OCI-LY3 (cell line): ENCODE measurements at regions not wholly inside any gene's neighbourhood (a gene's known extent, or its start where the extent isn't known, plus 50 kb on each side); places are given as distances from the start of the nearest gene placed in this dataset.

Experiments used
- H2AFZ ChIP-seq: fragments of 200-600, 300-600 bp; shearing (Covaris generic); 2 replicates; pipeline ENCODE4 v1.6.0; 2014; ENCODE audit warnings: antibody characterized with exemption, low read depth, low read length
- H3K27ac ChIP-seq: fragments of 200-600, 300-600 bp; sonication (generic); 2 replicates; pipeline ENCODE4 v1.5.1; 2014; ENCODE audit warnings: mild to moderate bottlenecking, low read length, moderate library complexity, mixed read lengths
- H3K27me3 ChIP-seq: fragments of 200-600, 300-600 bp; sonication (generic); 2 replicates; pipeline ENCODE4 v1.6.1; 2014; ENCODE audit warnings: low read depth, low read length, mixed read lengths
- H3K36me3 ChIP-seq: fragments of 200-600, 300-600 bp; sonication (generic); replicated peaks from 2 replicates; pipeline ENCODE3; 2014; ENCODE audit warnings: low read depth, low read length, mixed read lengths
- H3K4me1 ChIP-seq: fragments of 300-600, 200-600 bp; sonication (generic); 2 replicates; pipeline ENCODE4 v1.6.1; 2014; ENCODE audit warnings: low read length, mixed read lengths
- H3K4me2 ChIP-seq: fragments of 200-600, 300-600 bp; sonication (generic); 2 replicates; pipeline ENCODE4 v1.6.1; 2014; ENCODE audit warnings: low read length, mixed read lengths
- H3K4me3 ChIP-seq: fragments of 300-600, 200-600 bp; sonication (generic); 2 replicates; pipeline ENCODE4 v1.5.1; 2014; ENCODE audit warnings: antibody characterized with exemption, mild to moderate bottlenecking, low read length, moderate library complexity
- H3K79me2 ChIP-seq: fragments of 300-600, 200-600 bp; shearing (Covaris generic); 2 replicates; pipeline ENCODE4 v1.6.1; 2014; ENCODE audit warnings: mild to moderate bottlenecking, low read length, mixed read lengths
- H3K9ac ChIP-seq: fragments of 300-600, 200-600 bp; shearing (Covaris generic); 2 replicates; pipeline ENCODE4 v1.6.0; 2014; ENCODE audit warnings: mild to moderate bottlenecking, low read length, moderate library complexity
- H3K9me3 ChIP-seq: fragments of 200-600, 300-600 bp; shearing (Covaris generic); 2 replicates; pipeline ENCODE4 v1.6.1; 2014; ENCODE audit warnings: low read length, mixed read lengths; ENCODE audit not compliant: insufficient read depth
- H4K20me1 ChIP-seq: fragments of 200-600, 300-600 bp; sonication (generic); 2 replicates; pipeline ENCODE4 v1.6.1; 2016; ENCODE audit warnings: low read length, mixed read lengths; ENCODE audit not compliant: insufficient read depth
- EZH2phosphoT487 ChIP-seq: fragments of 200-600 bp; shearing (Covaris generic); IDR thresholded peaks from 2 replicates; pipeline ENCODE4 v1.6.1; 2018; ENCODE audit warnings: antibody characterized with exemption, mixed run types, low read depth
- TF ChIP-seq, protein P1 (sequence below): fragments of 200-600, 300-600 bp; sonication (generic); IDR thresholded peaks from 2 replicates; pipeline ENCODE4 v1.5.1; 2014; ENCODE audit warnings: antibody characterized with exemption, low read length, low read depth

DNA sequence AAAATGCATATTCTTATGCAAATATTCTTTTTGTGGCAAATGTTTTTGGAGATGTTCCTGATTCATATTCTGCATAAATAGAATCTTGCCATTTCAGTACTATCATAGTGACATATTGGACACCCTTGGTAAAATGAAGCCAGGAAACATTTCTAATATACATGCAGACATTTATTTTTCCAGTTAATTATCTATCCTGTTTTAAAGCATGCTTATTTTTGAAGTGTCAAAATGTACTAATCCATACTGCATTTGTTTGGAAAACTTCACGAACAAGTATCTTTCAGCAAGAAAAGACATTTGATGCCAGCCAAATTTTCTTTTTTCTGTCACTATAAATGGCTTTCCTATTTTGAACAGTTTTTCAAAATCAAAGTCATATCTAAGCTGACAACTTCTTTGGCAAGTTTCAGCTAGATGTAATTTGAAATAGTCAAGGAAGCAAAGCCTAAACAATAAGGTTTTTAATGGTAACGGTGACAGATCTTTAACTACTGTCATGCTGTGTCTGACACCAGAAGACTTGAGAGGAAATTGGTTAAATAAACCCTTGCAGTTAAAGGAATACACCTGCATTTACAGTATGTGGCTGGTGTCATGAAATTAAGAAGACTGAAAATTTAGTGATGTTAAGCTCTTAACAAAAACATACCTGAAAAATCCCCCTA is 284.3 kb downstream of the TLE1 start:
- TF ChIP-seq, protein P1, sequence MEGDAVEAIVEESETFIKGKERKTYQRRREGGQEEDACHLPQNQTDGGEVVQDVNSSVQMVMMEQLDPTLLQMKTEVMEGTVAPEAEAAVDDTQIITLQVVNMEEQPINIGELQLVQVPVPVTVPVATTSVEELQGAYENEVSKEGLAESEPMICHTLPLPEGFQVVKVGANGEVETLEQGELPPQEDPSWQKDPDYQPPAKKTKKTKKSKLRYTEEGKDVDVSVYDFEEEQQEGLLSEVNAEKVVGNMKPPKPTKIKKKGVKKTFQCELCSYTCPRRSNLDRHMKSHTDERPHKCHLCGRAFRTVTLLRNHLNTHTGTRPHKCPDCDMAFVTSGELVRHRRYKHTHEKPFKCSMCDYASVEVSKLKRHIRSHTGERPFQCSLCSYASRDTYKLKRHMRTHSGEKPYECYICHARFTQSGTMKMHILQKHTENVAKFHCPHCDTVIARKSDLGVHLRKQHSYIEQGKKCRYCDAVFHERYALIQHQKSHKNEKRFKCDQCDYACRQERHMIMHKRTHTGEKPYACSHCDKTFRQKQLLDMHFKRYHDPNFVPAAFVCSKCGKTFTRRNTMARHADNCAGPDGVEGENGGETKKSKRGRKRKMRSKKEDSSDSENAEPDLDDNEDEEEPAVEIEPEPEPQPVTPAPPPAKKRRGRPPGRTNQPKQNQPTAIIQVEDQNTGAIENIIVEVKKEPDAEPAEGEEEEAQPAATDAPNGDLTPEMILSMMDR, result no peak
- no peak for TF ChIP-seq EZH2phosphoT487

DNA sequence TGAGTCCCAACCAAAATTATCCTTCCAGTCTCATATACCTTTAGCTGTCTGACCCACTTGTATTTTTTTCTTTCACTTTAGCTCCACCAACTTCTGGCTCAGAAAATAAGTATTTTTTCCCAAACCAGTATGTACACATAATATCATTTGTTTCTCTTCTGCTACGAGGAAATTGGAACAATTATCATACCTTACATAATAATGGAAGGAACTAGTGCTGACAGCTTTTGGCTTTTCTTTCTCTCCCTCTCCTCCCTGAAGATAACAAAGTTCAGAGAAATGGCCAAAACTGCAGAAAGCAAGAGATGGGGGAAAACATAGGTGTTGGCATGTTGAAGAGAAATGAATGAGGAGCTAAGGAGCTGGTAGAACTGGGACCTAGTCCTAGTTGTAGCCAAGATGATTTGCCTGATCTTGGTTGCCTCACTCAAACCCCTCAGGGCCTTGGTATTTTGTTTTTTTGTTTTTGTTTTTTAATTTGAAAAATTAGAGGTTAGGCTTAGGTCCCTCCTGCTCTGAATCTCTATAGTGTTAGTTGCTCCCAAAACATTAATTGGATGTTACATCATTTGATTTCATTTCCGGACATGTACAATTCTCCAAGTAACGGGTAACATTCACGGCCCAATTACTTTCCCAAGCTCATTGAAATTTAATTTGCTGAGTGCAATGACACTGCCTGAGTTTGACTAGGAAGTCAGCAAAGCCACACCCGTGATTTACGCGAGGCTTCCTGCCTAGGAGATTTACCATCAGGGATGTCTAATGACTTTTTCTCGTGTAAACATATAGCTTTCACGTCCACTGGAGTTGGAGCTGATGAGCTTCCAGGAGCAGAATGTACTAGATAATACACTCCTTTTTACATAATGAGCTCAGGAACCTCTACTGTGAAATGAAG is 291.6 kb downstream of the TLE1 start:
- Histone ChIP-seq H3K9me3 (no peaks in the 10 kb centered on the region), H3K27me3 (no peaks in the 10 kb centered on the region), H3K4me1 (no peaks in the 10 kb centered on the region), H3K9ac (no peak overlapping the region), H3K4me3 (no peak overlapping the region), H2AFZ (no peak overlapping the region), H3K27ac (no peak overlapping the region), H3K4me2 (no peak overlapping the region), H3K36me3 (no peaks in the 10 kb centered on the region), H4K20me1 (no peaks in the 10 kb centered on the region), H3K79me2 (no peaks in the 10 kb centered on the region)
- no peak for TF ChIP-seq EZH2phosphoT487
- TF ChIP-seq, protein P1, result no peak

More for the DNA sequence above, 284.3 kb downstream of the TLE1 start:
- H3K4me2 ChIP-seq, result no peak overlapping the region
- H3K4me3 ChIP-seq, result no peak overlapping the region
- no peak overlapping the region for H3K27ac ChIP-seq
- no peaks in the 10 kb centered on the region for H4K20me1 ChIP-seq
- H3K79me2 ChIP-seq, result no peaks in the 10 kb centered on the region
- no peak overlapping the region for H3K9ac ChIP-seq
- H3K36me3 ChIP-seq, result no peaks in the 10 kb centered on the region
- peaks cover 7% of the 10 kb centered on the region; the same call in 1 of the 2 replicates for H3K4me1 ChIP-seq
- H3K9me3 ChIP-seq, result no peaks in the 10 kb centered on the region
- no peak overlapping the region for H2AFZ ChIP-seq
- no peaks in the 10 kb centered on the region for H3K27me3 ChIP-seq

DNA sequence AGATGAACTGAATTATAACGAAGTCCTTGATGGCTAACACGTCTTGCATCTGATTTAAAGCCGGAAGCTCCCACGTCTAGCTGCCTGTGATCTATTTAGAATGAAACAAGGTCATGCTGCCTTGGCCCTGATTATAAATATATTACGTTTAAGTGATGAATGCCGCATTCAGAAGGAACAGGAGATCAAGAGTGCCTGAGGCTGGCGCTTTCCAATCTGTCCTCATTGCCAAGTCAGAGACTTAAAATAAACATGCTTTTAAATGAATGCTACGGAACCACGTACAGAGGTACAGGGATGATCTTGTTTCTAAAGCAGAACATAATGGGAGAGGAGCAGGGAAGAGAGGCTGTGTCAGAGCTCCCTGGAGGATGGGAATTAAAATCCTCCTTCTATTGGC is 292.8 kb downstream of the TLE1 start:
- TF ChIP-seq, protein P1, result no peak
- TF ChIP-seq EZH2phosphoT487, result no peak
- no peaks in the 10 kb centered on the region for H4K20me1 ChIP-seq
- no peaks in the 10 kb centered on the region for H3K36me3 ChIP-seq
- H3K9me3 ChIP-seq, result no peaks in the 10 kb centered on the region
- H3K9ac ChIP-seq, result no peak overlapping the region
- H3K4me3 ChIP-seq, result no peak overlapping the region
- H3K79me2 ChIP-seq, result no peaks in the 10 kb centered on the region
- H3K4me2 ChIP-seq, result no peak overlapping the region
- H3K4me1 ChIP-seq, result no peaks in the 10 kb centered on the region
- H3K27ac ChIP-seq, result no peak overlapping the region
- H3K27me3 ChIP-seq, result no peaks in the 10 kb centered on the region
- H2AFZ ChIP-seq, result no peak overlapping the region

DNA sequence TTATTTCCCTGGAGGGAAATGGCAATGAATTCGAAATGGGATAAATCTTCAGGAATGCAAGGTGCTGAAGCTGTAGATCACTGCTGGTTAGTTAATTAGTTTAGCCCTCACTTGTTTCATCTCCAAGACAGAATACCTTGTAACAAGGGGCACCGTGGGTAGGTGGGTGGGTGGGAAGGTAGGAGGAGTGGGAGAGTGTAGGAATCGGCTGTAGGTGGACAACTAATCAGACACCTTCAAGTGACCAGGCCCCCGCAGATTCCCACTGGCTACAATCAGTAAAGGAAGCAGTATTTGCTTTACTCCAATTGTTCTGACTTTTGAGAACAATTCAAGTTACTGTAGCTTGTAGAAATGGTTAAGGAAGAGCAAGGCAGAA is 293.7 kb downstream of the TLE1 start:
- Histone ChIP-seq H3K79me2 (no peaks in the 10 kb centered on the region), H3K4me1 (no peaks in the 10 kb centered on the region), H3K27me3 (no peaks in the 10 kb centered on the region), H3K9me3 (no peaks in the 10 kb centered on the region), H2AFZ (no peak overlapping the region), H3K27ac (no peak overlapping the region), H3K4me3 (no peak overlapping the region), H3K9ac (no peak overlapping the region), H3K36me3 (no peaks in the 10 kb centered on the region), H4K20me1 (no peaks in the 10 kb centered on the region), H3K4me2 (no peak overlapping the region)
- TF ChIP-seq, protein P1, result no peak
- TF ChIP-seq EZH2phosphoT487, result no peak
